HG03571 (cell line): ENCODE measurements at regions not wholly inside any gene's neighbourhood (a gene's known extent, or its start where the extent isn't known, plus 50 kb on each side); places are given as distances from the start of the nearest gene placed in this dataset.
"Not testable (repeated sequence)": the region's sequence is repeated elsewhere in the genome, so short reads cannot be mapped to it uniquely, and the experiment has no call there.

ENCODE experiments used
- ATAC-seq: cut with Tn5 transposase; IDR thresholded peaks from one replicate; pipeline ENCODE4 v1.9.1; 2021; ENCODE audit not compliant: unreplicated experiment

DNA sequence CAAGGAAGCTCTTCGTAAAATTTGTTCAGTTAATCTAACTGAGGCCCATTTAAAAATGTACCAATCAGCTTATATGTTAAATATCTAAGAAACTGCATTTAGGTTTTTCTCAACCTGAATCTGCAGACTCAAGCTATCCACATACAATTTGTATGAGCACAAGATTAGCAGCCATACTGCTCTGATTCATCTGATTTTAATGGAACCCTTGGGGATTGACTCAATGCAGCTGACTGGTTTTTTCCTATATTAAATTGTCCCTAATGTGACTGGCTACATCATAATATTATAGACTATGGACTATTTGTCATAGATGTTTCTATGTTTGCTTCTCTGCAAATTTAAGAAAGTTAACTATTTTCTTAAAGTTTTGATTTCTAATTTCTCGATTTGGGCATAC is 451.0 kb upstream of the TUSC1 start:
- no peak for ATAC-seq

DNA sequence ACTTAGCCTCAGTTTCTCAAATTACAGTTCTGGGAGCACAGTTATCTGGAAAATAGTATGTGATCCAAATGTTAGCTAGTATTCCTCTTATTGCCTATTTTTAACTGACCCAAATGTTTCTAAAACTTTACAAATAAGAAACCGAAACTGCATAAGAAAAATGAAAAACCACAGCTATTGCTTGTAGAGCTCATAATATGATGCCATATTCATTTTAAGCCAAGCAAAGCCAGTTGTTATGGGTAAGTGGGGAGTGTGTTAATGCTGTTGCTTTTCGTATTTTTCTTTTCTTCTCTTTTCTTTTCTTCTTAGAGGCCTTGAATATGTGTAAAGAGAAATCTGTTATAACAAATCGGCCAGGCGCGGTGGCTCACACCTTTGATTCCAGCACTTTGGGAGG is 447.4 kb upstream of the TUSC1 start:
- no peak for ATAC-seq

GRCh38 chr9:26116085-26116484 is 437.8 kb upstream of the TUSC1 start:
- ATAC-seq: not testable (repeated sequence)

DNA sequence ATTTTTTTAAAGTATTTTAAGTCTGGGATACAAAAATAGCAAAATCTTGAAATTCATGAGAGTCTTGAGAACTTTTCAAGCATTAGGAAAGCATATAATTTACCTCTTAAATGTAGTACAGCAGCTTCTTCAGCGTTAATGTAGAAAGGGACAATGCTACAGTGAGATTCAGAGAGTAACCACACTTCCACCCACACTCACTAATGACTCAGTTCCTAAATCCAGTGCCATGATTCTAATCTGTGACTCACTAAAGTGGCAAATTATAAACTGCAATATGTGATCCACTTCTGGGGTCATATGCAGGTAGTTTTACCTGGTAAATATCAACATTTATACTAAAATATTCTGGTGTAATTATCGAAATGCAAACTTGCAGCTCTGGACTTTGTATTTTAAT is 434.5 kb upstream of the TUSC1 start:
- ATAC-seq: no peak

DNA sequence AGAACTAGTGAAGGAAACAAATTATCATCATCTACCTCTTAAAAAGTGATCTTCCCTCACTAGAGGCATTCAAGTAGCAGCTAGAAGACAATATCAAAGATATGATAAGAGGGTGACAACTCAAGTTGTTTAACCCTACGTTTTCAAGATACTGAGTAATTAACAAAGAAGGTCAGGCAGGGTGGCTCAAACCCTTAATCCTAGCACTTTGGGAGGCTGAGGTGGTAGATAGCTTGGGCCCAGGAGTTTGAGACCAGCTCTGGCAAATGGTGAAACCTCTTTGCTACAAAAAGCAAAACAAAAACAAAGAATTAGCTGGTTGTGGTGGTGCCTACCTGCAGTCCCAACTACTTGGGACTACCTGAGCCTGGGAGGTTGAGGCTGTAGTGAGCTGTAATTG is 408.2 kb upstream of the TUSC1 start:
- ATAC-seq: no peak

- ATAC-seq: no peak
Measured at GRCh38 chr9:26081847-26082246, 403.6 kb upstream of the TUSC1 start.

GRCh38 chr9:26078706-26079105 is 400.5 kb upstream of the TUSC1 start:
- no peak for ATAC-seq

GRCh38 chr9:26077860-26078259 is 399.6 kb upstream of the TUSC1 start:
- ATAC-seq: no peak

- no peak for ATAC-seq
Measured at GRCh38 chr9:26067608-26068007, 389.4 kb upstream of the TUSC1 start.

DNA sequence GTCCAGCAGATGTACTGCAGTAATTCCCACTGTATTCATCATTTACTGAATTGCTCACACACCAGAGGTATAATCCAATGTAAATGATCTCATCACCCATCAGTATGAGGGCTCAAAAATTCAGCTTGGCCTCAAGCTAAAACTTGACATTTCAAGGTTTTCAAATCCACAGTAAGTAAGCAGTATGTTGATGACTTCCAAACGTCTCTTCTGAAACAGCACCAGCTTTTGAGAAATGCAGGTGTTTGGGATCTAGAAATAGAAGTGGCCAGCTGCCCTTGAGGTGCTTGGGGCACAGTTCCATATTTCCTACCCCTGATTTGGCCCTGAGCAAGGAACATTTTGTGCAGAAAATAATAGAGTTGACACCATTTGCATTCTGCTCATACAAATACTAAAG is 388.0 kb upstream of the TUSC1 start:
- no peak for ATAC-seq

DNA sequence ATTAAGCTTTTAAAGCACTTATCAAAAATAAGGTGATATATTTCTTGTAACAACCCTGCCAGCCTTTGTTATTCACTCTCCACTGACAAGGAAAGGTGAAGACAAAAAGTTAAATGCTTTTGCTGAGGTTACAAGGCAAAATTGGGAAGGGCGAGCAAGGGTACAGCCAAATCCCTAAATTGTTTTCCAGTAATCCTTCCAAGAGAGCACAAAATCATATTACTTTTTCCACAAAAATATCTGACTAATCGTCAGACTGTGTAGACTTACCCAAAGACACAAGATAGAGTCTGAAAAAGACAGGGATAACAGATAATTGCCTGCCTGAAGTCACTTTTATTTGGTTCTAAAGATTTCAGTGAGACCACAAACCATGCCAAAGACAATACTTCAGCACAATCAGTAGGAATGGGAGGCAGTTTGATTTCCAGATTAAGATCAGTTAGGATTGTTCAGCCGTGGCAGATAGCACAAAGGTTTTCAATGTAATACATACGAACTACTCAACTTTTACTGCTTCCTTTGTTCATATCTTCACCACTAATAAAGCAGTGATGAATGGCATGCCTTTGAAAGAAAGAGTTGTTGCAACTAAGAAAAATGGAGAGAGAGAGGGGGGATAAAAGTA is 383.8 kb upstream of the TUSC1 start:
- ATAC-seq: no peak

GRCh38 chr9:26058111-26058895 is 380.1 kb upstream of the TUSC1 start:
- no peak for ATAC-seq

GRCh38 chr9:26057050-26057449 is 378.8 kb upstream of the TUSC1 start:
- no peak for ATAC-seq

DNA sequence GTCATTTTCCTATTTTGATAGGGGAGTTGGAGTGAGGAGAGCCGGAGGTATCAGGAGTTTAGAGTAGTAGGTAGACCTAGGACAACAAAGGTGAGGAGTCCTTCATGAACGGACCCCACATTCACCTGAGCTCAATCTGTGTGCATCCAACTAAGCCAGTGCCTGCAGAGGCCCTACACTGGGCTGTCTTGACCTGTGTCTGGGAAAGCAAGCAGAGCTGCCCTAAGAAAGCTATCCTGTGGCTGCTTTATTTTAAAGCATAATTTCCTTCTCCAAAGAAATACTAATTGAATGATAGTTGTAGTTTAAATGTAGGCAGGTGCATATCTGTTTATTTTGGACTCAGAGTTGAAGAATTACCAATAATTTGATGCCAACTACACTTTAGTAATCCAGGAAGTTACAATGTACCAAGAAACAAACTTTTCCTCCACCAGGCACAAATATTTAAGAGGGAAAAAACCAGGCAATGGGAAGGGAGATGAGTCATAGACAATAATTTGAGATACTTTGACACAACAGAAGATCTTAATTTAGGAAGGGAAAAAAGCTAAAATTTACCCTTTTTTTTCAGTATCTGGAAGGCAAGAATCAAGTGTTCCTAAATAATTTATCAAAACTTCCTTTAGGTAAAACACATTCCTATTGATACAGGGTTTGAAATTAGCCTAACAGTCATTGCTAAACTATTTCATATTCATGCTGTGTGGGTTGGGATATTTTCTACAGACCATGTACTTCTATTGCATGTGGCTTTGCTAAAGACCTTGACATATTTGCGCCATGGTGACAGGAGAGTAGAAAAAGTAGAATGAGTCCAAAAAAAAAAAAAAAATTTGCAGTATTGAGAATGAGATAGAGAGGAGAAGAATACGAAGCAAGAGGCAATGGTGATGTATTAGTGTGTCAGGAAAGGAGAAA is 376.6 kb upstream of the TUSC1 start:
- ATAC-seq: no peak

DNA sequence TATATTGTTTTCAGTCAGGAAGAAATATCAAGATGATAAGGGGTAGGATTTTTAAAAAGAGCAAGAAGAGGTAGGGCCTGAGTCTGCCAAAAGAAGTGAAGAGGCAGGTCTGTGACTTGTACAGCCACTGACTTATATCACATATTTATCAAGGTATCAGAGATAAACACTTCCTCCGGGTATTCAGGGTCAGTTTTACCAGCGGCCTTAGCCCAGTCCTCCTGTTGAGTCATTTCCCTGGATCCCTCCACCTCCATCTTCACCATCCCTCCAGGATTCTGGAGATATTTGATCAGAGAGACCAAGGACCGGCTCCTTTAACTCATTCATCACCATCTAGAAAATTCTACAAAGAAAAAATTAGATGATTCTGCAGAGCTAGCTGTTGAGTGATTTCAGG is 375.7 kb upstream of the TUSC1 start:
- no peak for ATAC-seq

DNA sequence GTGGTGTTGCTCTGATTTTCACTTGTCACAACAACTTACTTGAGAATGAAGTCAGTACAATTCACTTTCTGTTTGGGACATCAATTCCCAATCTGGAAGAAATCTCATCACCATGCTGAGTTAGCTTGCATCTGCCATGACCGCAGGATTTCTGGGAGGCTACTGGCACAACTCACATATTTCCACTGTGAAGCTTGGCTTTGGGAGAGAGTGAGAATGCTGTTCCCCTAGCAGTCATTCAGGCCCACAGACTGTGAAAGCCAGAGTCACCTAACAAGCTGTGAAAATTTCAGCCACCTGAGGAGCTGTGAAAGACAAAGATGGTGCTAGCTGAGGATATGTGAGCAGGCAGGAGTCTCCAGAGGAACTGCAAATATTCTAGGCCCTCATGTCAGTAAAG is 365.2 kb upstream of the TUSC1 start:
- ATAC-seq: no peak

GRCh38 chr9:26034786-26035185 is 356.5 kb upstream of the TUSC1 start:
- no peak for ATAC-seq

DNA sequence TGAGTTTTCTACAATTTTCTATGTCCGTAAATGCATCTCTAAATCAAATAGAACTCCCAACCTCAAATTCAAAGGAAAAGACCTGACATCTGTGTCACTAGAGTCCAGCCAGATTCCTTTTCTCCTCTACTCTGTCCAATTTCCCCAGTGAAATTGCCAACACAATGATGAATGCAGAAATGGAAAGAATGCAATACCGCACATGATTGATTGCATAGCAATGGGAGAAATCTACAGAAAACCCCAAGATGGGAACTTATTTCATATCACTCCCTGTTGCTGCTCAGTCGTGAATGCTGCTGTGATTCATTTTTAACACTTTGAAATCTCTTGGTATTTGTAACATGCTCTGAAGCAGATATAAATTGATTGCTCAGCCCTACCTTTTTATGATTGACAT is 355.1 kb upstream of the TUSC1 start:
- no peak for ATAC-seq

DNA sequence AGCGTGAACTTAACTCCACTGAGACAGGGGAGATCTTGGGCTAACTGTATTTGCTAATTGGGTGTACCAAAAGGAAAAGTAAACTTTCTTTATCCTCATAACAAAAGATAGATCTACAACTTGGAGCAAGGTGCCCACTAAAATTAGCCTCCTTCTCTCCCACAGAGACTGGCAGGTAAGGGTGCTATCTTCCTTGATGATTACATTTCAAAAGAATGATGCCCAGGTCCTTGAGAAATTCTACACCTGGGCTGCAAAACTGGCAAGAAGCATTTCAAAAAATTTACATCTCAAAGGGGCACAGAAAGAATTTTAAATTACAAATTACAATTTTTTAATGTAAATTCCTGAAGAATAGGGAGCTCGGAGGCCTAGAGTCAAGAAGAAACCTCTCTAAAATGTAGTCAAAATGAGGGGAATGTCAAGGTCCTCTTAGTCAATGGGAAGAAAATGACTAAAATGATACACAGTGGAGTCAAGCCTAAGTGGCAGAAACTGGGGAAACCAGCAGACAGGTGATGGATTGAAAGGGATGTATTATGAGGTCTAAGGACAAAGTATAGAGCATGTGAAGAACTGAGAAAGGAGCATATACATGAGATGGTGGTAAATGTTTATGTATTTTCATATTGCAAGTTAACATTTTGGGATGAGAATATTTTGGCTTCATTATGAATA is 348.3 kb upstream of the TUSC1 start:
- no peak for ATAC-seq

DNA sequence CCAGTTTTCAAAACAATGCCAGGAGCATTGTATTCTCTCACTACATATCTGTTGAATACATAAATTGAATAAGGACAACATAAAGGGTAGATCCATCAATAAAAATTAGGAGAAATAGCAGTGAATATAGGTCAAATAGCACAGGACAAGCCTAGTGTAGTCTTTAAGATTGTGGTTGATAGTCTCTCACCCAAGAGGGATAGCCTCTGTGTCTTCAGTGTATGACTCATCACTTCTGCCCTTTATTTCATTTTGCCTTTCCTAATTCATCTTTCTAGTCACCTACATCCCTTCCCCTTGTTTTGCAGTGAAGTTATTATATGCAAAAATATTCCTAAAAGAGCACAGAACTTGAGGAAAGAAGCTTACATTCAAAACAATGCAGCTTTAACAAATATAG is 335.0 kb upstream of the TUSC1 start:
- ATAC-seq: no peak

DNA sequence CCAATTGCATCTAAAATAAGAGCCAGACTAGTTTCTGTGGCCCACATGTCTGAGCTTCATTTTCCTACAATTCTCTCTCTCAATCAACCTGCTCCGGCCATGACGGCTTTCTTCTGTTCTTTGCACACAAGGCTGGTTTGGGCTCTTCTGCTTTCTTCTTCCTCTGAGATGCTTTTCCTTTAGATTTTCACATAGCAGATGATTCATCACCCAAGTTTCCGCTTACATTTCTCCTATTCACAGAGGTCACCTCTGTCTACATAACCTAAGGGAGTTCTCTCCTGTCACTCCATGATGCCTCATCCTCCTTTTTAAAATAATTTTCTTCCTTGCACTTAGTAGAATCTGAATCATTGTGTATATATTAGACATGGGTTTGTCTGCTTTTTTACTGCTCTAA is 334.6 kb upstream of the TUSC1 start:
- no peak for ATAC-seq
